ENCODE measurements at regions not wholly inside any gene's neighbourhood (a gene's known extent, or its start where the extent isn't known, plus 50 kb on each side); places are given as distances from the start of the nearest gene placed in this dataset.

GRCh38 chr4:11534623-11535302 lies 106.1 kb upstream of the HS3ST1 start:
- TF ChIP-seq EP300 (IDR thresholded peaks at IDR 0.05) = no peak
- TF ChIP-seq POLR2AphosphoS5 (IDR thresholded peaks at IDR 0.05) = no peak
- no peak for TF ChIP-seq POLR2A (IDR thresholded peaks at IDR 0.05)
- TF ChIP-seq, protein P1, sequence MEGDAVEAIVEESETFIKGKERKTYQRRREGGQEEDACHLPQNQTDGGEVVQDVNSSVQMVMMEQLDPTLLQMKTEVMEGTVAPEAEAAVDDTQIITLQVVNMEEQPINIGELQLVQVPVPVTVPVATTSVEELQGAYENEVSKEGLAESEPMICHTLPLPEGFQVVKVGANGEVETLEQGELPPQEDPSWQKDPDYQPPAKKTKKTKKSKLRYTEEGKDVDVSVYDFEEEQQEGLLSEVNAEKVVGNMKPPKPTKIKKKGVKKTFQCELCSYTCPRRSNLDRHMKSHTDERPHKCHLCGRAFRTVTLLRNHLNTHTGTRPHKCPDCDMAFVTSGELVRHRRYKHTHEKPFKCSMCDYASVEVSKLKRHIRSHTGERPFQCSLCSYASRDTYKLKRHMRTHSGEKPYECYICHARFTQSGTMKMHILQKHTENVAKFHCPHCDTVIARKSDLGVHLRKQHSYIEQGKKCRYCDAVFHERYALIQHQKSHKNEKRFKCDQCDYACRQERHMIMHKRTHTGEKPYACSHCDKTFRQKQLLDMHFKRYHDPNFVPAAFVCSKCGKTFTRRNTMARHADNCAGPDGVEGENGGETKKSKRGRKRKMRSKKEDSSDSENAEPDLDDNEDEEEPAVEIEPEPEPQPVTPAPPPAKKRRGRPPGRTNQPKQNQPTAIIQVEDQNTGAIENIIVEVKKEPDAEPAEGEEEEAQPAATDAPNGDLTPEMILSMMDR (IDR thresholded peaks at IDR 0.05) = no peak
- no peak overlapping the region for H3K4me3 ChIP-seq
- peaks cover 6% of the 10 kb centered on the region for H3K9me3 ChIP-seq
- DNase-seq (ENCODE audit: low spot score in 2 of 2) = no peak
- H3K27ac ChIP-seq = no peak overlapping the region
- H3K36me3 ChIP-seq = no peaks in the 10 kb centered on the region
- WGBS = 34% methylated on average over 2 of the region's 2 CpGs
- no peaks in the 10 kb centered on the region for H3K4me1 ChIP-seq
- H3K27me3 ChIP-seq = no peaks in the 10 kb centered on the region

- 34% methylated on average over 2 of the region's 2 CpGs for WGBS
- no peak for DNase-seq (ENCODE audit: low spot score in 2 of 2)
- H3K4me3 ChIP-seq = no peak overlapping the region
- H3K9me3 ChIP-seq = peaks cover 6% of the 10 kb centered on the region
- H3K27ac ChIP-seq = no peak overlapping the region
- TF ChIP-seq POLR2A (IDR thresholded peaks at IDR 0.05) = no peak
- TF ChIP-seq, protein P1 (IDR thresholded peaks at IDR 0.05) = no peak
- no peak for TF ChIP-seq EP300 (IDR thresholded peaks at IDR 0.05)
- no peak for TF ChIP-seq POLR2AphosphoS5 (IDR thresholded peaks at IDR 0.05)
- no peaks in the 10 kb centered on the region for H3K4me1 ChIP-seq
- no peaks in the 10 kb centered on the region for H3K27me3 ChIP-seq
- H3K36me3 ChIP-seq = no peaks in the 10 kb centered on the region
Observed at GRCh38 chr4:11532138-11532537, 103.4 kb upstream of the HS3ST1 start.

DNA sequence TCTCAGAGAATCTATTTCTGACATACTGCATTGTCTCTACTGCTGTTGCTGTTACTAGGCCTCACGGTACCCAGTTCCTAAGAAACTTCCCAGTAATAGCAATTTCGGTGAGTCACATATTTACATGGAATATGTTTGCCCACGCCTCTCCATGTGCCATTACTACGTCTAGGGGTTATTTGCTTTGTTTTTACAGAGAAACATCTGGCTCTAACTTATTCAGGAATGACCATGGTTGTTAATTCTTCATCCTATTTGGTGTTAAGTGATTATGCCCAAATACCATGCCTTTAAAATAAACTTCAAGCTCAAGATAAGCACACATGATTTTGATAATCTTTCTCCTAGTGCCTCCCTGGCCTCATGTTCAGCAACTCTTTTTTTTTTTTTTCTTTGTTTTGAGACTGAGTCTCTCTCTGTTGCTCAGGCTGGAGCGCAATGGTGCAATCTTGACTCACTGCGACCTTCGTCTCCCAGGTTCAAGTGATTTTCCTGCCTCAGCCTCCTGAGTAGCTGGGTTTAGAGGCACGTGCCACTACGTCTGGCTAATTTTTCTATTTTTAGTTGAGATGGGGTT lies 101.0 kb upstream of the HS3ST1 start:
- no peak for DNase-seq (ENCODE audit: low spot score in 2 of 2)
- Histone ChIP-seq H3K27me3 (peaks cover 3% of the 10 kb centered on the region), H3K36me3 (no peaks in the 10 kb centered on the region), H3K9me3 (peaks cover 6% of the 10 kb centered on the region), H3K27ac (no peak overlapping the region), H3K4me3 (no peak overlapping the region), H3K4me1 (no peaks in the 10 kb centered on the region)
- no peak for TF ChIP-seq EP300 (IDR thresholded peaks at IDR 0.05)
- TF ChIP-seq, protein P1 (IDR thresholded peaks at IDR 0.05) = no peak
- 65% methylated on average over 9 of the region's 9 CpGs for WGBS

DNA sequence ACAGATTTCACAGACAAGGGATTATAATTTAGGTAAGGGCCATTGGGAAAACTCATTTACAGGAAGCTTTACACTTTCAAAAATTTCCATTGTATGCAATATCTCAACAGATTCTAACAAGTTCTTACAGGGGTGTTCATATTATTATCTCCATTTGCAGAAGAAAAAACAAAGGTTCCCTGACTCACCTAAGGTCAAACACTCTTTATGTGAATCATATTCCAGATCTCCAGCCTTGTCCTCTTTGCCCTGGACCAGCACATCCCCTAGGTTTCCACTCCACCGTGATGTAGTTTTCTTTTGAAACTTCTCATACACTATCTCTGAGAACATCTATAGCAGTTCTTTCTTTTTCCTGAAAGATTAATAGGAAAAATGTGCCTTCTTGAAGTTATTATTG lies 96.4 kb upstream of the HS3ST1 start:
- H3K4me3 ChIP-seq = no peak overlapping the region
- H3K4me1 ChIP-seq = no peaks in the 10 kb centered on the region
- H3K27me3 ChIP-seq = peaks cover 3% of the 10 kb centered on the region
- no peak for DNase-seq (ENCODE audit: low spot score in 2 of 2)
- no peaks in the 10 kb centered on the region for H3K9me3 ChIP-seq
- no peak overlapping the region for H3K27ac ChIP-seq
- WGBS = 88% methylated on average over 1 of the region's 1 CpG
- TF ChIP-seq EP300 (IDR thresholded peaks at IDR 0.05) (no peak), POLR2A (IDR thresholded peaks at IDR 0.05) (no peak), POLR2AphosphoS5 (IDR thresholded peaks at IDR 0.05) (no peak)
- TF ChIP-seq, protein P1 (IDR thresholded peaks at IDR 0.05) = no peak
- no peaks in the 10 kb centered on the region for H3K36me3 ChIP-seq

DNA sequence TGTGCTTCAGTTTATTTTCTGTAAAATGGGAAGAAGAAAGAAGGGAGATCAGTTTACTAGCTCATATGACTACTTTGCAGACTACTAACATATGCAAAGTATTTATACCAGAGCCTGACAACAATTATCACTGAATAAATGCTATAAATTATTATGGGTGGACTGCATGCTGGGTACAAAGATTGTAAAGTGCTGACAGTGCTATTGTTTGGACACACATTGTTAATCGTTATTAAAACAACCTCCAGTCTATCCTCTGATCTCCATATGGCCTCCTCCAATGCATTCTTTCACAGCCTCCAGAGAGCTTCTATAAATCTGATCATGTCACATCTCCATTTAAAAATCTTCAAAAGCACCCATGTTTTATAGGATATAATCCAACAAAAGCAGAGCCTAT lies 90.1 kb upstream of the HS3ST1 start:
- H3K9me3 ChIP-seq = no peaks in the 10 kb centered on the region
- DNase-seq (ENCODE audit: low spot score in 2 of 2) = no peak
- no peaks in the 10 kb centered on the region for H3K27me3 ChIP-seq
- H3K4me1 ChIP-seq = no peaks in the 10 kb centered on the region
- no peaks in the 10 kb centered on the region for H3K36me3 ChIP-seq
- no peak overlapping the region for H3K4me3 ChIP-seq
- no peak overlapping the region for H3K27ac ChIP-seq
- TF ChIP-seq, protein P1 (IDR thresholded peaks at IDR 0.05) = no peak
- TF ChIP-seq POLR2AphosphoS5 (IDR thresholded peaks at IDR 0.05) = no peak
- no peak for TF ChIP-seq POLR2A (IDR thresholded peaks at IDR 0.05)
- 71% methylated on average over 1 of the region's 1 CpG for WGBS
